OCI-M1 (cell line): ENCODE measurements at regions not wholly inside any gene's neighbourhood (a gene's known extent, or its start where the extent isn't known, plus 50 kb on each side); places are given as distances from the start of the nearest gene placed in this dataset.
A peak's percentile ranks its signal among the peaks of the same experiment; 100 is the strongest.

Experiments used
- DNase-seq: peaks from one replicate; lab custom pipeline; 2025; lab: John Stamatoyannopoulos, UW

- DNase-seq = no peak
These were observed 53.5 kb upstream of the ACSL1 start for GRCh38 chr4:184879271-184879670.

DNA sequence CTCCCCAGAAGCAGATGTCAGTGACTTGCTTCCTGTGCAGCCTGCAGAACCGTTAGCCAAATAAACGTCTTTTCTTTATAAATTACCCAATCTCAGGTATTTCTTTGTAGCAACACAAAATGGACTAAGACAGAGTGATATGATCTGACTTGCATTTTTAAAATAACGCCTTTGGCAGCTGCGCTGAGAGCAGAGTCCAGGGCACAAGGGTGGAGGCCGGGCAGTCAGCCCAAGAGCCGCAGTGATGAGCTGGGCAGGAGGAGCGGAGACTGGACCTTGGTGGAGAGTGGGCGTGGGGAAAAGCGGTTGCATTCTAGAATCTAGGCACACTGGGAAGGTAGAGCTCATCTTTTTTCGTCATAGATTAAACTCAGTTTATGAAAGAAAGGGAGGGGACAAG, 56.5 kb upstream of the ACSL1 start:
- DNase-seq = no peak

DNA sequence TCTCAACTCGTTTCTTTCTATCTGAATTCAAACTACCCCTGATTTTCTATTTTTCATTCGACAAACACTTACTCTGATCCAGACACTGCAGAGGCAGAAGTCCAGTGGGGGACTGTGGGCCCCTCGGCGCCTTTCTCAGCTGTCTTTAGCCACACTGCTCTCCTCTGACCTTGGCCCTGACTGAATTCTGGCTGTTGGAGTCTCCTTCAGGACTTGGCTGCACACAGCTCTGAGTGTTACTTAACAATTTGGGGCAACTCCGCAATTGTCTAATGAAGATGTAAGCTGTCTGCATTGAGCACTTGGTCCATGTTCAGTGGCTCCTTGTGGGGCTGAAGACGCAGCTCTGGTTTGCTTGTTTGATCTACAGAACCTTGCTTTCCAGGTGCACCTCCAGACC, 57.3 kb upstream of the ACSL1 start:
- no peak for DNase-seq

DNA sequence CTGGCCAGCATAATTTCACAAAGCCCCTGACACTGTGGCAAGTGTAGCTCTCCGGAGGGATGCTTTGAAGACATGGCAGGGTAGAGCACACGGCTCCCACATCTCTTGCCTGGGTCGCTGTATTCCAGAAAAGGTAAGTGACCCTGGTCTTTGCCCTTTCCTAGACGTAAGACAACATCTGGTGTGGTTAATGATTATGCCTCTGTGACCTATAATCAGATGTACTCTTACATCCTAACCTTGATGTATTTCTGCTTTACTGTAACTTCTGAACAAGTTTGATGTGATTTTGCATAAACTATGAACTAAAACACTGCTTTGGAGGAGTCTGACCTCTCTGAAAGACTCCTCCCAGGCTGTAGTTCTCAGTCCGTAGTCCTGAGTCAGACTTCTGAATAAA, 59.1 kb upstream of the ACSL1 start:
- no peak for DNase-seq

DNA sequence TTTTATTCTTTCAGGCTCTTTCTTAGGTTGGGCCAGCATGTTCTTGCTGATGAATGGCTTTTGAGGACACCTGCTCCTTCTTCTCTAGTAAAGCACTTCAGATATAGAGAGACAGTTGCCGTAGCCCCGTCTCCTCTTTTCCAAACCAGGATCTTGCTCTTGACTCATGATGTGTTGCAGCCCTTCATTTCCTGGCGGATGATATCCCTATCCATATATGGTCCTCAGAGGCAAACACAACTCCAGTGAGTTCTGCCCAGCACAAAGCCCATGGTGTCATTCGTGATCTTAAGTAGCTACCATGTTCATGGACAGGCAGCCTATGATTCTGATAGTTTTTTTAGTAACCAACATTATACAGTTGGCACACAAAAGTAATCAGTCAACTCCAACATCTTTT, 59.8 kb upstream of the ACSL1 start:
- DNase-seq = no peak

DNA sequence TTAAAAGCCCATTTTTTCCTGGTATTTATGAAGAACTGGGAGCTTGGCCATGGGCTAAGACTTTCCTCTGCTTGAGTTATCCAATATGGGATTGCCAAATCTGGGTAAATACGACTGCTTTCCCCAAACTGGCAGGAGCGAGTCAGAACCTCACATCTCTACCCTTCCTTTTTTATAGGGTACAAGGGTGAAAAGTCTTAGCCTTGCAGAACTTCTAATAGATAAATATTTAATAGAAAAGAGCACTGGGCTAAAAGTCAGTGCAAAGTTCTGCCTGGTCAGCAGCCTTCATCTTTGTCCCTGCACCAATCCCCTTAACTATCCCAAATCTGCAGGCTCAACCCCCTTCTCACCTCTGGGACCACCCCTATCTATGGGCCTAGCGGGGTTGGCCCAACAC, 61.6 kb upstream of the ACSL1 start:
- no peak for DNase-seq

DNA sequence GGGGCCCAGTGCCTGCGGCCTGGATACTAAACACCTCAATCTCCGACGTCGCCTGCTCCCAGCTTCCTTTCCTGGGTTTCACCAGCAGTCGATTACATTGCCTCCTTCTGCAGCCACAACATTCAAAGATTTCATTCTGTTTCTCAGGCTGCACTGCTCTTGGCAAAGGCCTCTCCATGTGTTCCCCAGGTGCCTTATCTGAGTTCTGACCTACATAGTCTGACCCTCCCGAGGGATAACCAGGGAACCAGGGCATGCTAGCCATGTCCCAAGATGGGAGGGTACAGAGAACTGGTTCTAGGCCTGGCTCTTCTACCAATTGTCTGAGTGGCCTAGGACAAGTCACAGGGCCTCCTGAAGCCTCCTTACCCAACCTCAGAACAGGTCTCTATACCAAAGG, 62.2 kb upstream of the ACSL1 start:
- DNase-seq = no peak

GRCh38 chr4:184889666-184890335, 64.0 kb upstream of the ACSL1 start:
- DNase-seq = peak; percentile 17

DNA sequence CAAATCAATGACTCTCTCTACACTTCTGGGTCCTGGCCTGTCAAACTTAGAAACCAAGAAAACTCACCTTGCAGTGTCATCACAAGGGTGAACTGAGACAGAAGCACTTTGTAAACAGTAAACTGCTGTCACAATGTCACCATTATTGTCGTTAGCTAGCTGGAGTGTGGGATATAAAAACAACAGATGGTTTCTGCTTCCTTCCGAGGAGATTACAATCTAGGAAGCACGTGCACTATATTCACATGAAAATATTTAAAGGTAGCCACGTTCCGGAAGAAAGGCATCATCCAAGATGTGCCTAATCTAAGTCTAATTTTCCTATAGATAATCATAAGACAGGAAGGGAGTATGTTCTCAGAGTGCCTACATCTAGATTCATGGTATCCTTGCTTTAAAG, 64.7 kb upstream of the ACSL1 start:
- no peak for DNase-seq

GRCh38 chr4:184891816-184892397, 66.1 kb upstream of the ACSL1 start:
- no peak for DNase-seq

DNA sequence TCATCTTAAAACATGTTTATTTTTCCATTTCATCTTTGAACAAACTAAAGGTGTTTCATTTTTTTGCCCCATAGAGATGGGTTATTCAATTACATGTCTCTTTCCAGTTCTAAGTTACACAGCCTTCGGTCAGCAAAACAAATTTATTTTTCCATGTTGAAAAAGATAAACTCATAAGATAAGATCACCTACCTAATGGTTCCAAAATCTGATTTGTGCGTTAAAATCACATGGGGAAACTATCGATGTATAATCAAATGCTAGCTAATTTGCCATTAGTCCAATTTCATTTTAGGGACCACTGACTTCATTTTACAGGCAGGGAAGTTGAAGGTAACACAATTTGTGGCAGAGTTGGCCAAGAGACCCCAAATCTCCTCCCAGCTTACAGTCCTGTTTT, 67.2 kb upstream of the ACSL1 start:
- DNase-seq = no peak

- DNase-seq = no peak
These were observed 68.2 kb upstream of the ACSL1 start for GRCh38 chr4:184893801-184894571.

GRCh38 chr4:184895012-184895695, 69.4 kb upstream of the ACSL1 start:
- DNase-seq = peak; percentile 43

DNA sequence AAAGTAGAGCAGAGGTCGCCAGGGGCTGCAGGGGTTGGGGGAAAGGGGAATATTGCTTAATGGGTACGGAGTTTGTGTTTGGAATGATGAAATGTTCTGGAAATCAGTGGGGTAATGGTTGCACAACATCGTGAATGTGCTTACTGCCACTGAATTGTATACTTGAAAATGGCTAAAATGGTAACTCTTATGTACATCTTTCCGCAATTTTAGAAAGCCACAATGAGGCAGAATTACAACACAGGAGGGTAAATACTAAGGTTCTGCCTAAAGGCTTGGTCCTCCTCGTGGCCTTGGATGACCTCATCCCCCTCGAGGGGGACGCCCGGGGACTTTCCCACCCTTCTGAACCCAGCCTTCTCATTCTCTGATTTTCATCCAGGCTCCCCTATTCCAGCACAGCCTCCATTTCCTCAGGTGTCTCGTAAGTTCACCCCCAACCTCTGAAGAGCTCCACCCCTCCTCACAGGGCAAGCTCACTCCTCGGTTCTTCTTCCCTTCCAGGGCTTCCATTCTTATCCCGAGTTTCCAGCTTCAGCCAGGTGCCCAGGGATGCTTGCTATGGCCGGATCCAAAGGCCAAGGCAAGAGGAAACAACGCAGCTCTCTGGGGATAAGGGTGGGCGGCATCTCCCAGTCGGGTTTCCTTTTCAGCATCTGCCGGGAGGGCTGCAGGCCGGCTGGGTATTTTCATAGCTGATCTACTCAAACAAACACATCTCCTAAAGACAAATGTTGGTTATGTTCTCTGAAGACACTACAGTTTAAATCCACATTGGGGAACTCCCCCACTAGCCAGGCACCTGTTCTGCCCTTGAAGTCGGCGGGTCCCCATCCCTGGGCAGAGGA, 71.3 kb upstream of the ACSL1 start:
- peak; percentile 19 for DNase-seq

- no peak for DNase-seq
These were observed 72.1 kb upstream of the ACSL1 start for GRCh38 chr4:184897895-184898294.

DNA sequence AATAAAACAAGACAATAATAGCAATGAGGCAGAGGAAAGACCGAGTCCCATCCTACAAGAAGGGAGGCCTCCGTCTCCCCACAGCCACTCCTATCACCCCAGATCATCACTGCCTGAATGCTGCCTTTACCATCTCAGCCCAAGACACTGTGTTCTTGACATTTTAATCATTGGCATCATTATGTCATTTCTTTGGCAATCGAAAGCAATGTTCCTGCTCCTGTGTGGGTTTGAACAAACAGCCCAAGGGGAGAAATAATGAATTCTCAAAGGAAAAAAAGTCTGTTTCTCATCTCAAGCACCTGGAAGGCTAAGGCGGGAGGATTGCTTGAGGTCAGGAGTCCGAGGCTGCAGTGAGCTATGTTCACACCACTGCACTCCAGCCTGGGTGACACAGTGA, 73.0 kb upstream of the ACSL1 start:
- DNase-seq = no peak

GRCh38 chr4:184899261-184900134, 73.7 kb upstream of the ACSL1 start:
- no peak for DNase-seq

DNA sequence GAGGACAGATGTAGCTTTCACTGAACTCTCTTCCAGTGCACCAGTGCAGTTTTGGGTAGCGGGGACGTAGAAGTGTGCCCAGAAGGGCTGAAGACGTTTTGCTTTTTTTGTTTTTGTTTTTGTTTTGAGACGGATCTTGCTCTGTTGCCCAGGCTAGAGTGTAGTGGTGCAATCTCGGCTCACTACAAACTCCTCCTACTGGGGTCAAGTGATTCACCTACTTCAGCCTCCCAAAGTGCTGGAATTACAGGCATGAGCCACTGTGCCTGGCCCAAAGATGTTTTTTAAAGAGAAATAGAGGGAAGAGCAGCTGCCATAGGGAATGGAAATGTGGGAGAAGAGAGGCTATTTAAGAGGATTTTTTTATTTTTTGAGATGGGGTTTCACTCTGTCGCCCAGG, 74.4 kb upstream of the ACSL1 start:
- DNase-seq = no peak

DNA sequence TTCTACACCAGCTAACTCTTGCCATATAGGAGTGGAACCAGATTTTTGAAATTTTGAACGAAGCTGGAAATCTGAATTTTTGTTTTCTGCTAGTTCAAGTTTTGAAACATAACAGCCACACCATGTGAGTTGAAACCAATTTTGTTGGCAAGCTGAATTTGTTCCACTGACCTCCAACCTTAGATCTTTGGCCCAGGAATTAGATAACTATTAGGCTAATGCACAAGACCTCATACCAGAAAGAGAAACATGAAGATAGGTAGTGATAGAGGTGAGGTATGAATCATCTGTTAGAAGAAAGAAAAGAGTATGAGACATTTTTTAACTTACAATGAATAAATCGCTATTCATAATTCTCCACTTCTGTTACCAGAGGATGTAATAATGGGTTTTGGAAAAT, 76.8 kb upstream of the ACSL1 start:
- DNase-seq = no peak

- no peak for DNase-seq
These were observed 80.8 kb upstream of the ACSL1 start for GRCh38 chr4:184906480-184907097.
